ENCODE measurements at regions not wholly inside any gene's neighbourhood (a gene's known extent, or its start where the extent isn't known, plus 50 kb on each side); places are given as distances from the start of the nearest gene placed in this dataset.

DNA sequence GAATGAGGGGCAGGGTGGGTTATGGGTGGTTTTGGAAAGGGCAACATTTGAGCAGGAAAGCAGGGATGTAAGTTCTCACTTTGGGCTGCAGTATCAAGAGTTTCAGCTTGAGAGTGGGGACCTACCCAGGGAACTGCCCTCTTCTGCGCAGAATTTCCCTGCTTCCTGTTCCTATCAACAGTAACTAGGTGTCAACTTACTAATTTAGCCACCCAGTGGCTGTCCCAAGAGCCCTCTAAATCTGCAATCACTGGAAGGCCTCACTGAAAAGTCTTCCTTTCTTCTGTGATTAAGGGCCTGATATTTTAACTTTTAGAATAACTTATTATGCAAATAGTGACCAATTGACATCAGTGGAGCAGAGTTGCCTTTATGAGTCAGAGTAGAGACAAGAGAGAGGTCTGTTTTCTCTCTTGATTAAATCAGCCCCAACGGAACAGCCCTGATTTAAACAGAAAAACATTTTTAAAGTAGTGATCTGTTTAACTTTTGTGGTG, 118.2 kb upstream of the RIPOR2 start:
- no peak overlapping the region for H3K27ac ChIP-seq (ENCODE audit: low read length)
- no peak overlapping the region for H3K4me2 ChIP-seq (ENCODE audit: insufficient read depth, low read length)
- H3K4me1 ChIP-seq (ENCODE audit: insufficient read depth, low read length): peaks cover 53% of the 10 kb centered on the region
- no peak for ATAC-seq (ENCODE audit: insufficient read depth, low read depth)
- no peak overlapping the region for H3K4me3 ChIP-seq (ENCODE audit: low read depth in 1 of 2, low read length in 2 of 2)
- H3K79me2 ChIP-seq (ENCODE audit: insufficient read depth, low read length): no peaks in the 10 kb centered on the region
- no peaks in the 10 kb centered on the region for H3K36me3 ChIP-seq (ENCODE audit: insufficient read depth, low read length)
- no peak for DNase-seq
- TF ChIP-seq, protein P1, sequence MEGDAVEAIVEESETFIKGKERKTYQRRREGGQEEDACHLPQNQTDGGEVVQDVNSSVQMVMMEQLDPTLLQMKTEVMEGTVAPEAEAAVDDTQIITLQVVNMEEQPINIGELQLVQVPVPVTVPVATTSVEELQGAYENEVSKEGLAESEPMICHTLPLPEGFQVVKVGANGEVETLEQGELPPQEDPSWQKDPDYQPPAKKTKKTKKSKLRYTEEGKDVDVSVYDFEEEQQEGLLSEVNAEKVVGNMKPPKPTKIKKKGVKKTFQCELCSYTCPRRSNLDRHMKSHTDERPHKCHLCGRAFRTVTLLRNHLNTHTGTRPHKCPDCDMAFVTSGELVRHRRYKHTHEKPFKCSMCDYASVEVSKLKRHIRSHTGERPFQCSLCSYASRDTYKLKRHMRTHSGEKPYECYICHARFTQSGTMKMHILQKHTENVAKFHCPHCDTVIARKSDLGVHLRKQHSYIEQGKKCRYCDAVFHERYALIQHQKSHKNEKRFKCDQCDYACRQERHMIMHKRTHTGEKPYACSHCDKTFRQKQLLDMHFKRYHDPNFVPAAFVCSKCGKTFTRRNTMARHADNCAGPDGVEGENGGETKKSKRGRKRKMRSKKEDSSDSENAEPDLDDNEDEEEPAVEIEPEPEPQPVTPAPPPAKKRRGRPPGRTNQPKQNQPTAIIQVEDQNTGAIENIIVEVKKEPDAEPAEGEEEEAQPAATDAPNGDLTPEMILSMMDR (IDR thresholded peaks at IDR 0.05; ENCODE audit: borderline replicate concordance, extremely low read depth, low read length, poor library complexity, severe bottlenecking): no peak
- no peak for TF ChIP-seq EZH2 (IDR thresholded peaks at IDR 0.05; ENCODE audit: borderline replicate concordance, low read depth, low read length, severe bottlenecking)
- no peaks in the 10 kb centered on the region for H3K27me3 ChIP-seq (ENCODE audit: insufficient read depth, low read length, poor library complexity)
- H3K9me3 ChIP-seq (ENCODE audit: insufficient read depth, low read length, severe bottlenecking): no peaks in the 10 kb centered on the region
- H4K20me1 ChIP-seq (ENCODE audit: insufficient read depth, low read length): no peaks in the 10 kb centered on the region
- no peak overlapping the region for H2AFZ ChIP-seq (ENCODE audit: low read depth, low read length)
- H3K9ac ChIP-seq (ENCODE audit: low read depth, low read length): no peak overlapping the region

DNA sequence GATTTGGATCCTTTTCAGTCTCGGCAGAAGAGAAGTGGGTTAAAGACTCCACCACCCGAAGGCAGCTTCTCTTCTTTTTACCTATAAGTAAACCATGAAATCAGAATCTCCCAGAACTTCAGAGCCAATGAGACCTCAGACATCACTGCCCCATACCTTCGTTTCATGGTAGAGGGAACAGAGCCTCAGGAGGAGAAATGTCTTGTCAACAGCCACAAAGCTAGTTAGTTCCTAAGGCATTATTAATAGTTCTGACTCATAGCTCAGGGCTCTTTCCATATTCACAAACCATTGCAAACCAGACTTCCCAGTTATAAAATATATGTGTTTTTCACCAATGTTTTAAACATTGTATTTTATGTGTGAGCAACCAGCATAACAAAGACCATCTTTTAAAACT, 118.7 kb upstream of the RIPOR2 start:
- H3K27ac ChIP-seq (ENCODE audit: low read length): no peak overlapping the region
- no peak overlapping the region for H3K9ac ChIP-seq (ENCODE audit: low read depth, low read length)
- H3K4me1 ChIP-seq (ENCODE audit: insufficient read depth, low read length): peaks cover 51% of the 10 kb centered on the region
- no peak overlapping the region for H2AFZ ChIP-seq (ENCODE audit: low read depth, low read length)
- DNase-seq (no peak), ATAC-seq (ENCODE audit: insufficient read depth, low read depth) (no peak)
- no peaks in the 10 kb centered on the region for H3K9me3 ChIP-seq (ENCODE audit: insufficient read depth, low read length, severe bottlenecking)
- no peaks in the 10 kb centered on the region for H4K20me1 ChIP-seq (ENCODE audit: insufficient read depth, low read length)
- no peak overlapping the region for H3K4me3 ChIP-seq (ENCODE audit: low read depth in 1 of 2, low read length in 2 of 2)
- H3K79me2 ChIP-seq (ENCODE audit: insufficient read depth, low read length): no peaks in the 10 kb centered on the region
- no peaks in the 10 kb centered on the region for H3K36me3 ChIP-seq (ENCODE audit: insufficient read depth, low read length)
- no peaks in the 10 kb centered on the region for H3K27me3 ChIP-seq (ENCODE audit: insufficient read depth, low read length, poor library complexity)
- no peak overlapping the region for H3K4me2 ChIP-seq (ENCODE audit: insufficient read depth, low read length)
- no peak for TF ChIP-seq EZH2 (IDR thresholded peaks at IDR 0.05; ENCODE audit: borderline replicate concordance, low read depth, low read length, severe bottlenecking)
- TF ChIP-seq, protein P1 (IDR thresholded peaks at IDR 0.05; ENCODE audit: borderline replicate concordance, extremely low read depth, low read length, poor library complexity, severe bottlenecking): no peak

DNA sequence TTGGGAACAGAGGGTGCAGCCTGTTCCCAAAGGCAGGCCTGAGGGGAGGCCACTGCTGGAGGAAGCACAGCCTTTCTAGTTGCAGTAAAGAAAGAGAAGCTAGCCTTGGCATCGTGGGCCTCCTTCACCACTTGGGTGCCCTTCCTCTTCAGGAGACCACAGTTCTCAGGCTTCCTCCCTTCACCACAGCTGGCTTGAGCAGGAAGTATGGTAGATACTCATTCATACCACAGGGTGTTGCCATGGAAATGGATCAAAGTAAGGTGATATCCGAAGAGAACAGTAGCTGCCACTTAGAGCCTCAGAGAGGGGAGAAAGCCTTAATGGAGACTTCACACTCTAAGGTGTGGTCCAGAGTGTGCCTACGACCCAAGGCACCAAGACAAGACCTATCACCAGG, 120.4 kb upstream of the RIPOR2 start:
- no peaks in the 10 kb centered on the region for H3K9me3 ChIP-seq (ENCODE audit: insufficient read depth, low read length, severe bottlenecking)
- H2AFZ ChIP-seq (ENCODE audit: low read depth, low read length): peak overlapping the region; percentile 59
- TF ChIP-seq, protein P1 (IDR thresholded peaks at IDR 0.05; ENCODE audit: borderline replicate concordance, extremely low read depth, low read length, poor library complexity, severe bottlenecking): peak; percentile 20
- no peak for TF ChIP-seq EZH2 (IDR thresholded peaks at IDR 0.05; ENCODE audit: borderline replicate concordance, low read depth, low read length, severe bottlenecking)
- peak; percentile 98 for ATAC-seq (ENCODE audit: insufficient read depth, low read depth)
- H3K27me3 ChIP-seq (ENCODE audit: insufficient read depth, low read length, poor library complexity): no peaks in the 10 kb centered on the region
- H3K79me2 ChIP-seq (ENCODE audit: insufficient read depth, low read length): no peaks in the 10 kb centered on the region
- peaks cover 35% of the 10 kb centered on the region for H3K4me1 ChIP-seq (ENCODE audit: insufficient read depth, low read length)
- H3K27ac ChIP-seq (ENCODE audit: low read length): peak overlapping the region; percentile 87
- peak overlapping the region in 1 of 2 experiments; percentile 11; a peak in 2 of 4 replicates for H3K4me3 ChIP-seq (ENCODE audit: low read depth in 1 of 2, low read length in 2 of 2)
- H3K4me2 ChIP-seq (ENCODE audit: insufficient read depth, low read length): peak overlapping the region; percentile 41
- DNase-seq: peak; percentile 90
- H3K9ac ChIP-seq (ENCODE audit: low read depth, low read length): peak overlapping the region; percentile 21
- no peaks in the 10 kb centered on the region for H3K36me3 ChIP-seq (ENCODE audit: insufficient read depth, low read length)
- H4K20me1 ChIP-seq (ENCODE audit: insufficient read depth, low read length): no peaks in the 10 kb centered on the region

Data from DND-41 (cell line).